ENCODE measurements at regions not wholly inside any gene's neighbourhood (a gene's known extent, or its start where the extent isn't known, plus 50 kb on each side); places are given as distances from the start of the nearest gene placed in this dataset.

DNA sequence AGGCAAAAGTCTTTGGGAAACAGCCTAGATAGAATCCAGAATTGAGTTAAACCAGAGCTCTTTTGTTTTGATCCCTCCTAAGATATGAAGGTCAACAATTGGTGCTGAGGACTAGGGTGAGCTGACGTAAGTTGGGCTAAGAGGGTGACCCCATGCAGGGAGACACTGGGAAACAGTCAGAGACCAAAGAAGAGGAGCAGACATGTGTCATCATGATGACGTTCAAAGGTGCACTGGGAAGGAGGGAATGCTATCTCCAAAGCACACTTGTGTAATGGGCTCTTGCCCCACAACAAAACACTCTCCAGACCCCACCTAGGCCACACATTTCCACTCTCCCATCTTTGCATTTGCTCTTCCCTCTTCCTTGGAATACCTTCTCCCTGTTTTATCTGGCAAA, 481.4 kb downstream of the COG6 start:
- no peak overlapping the region for H3K4me3 ChIP-seq (ENCODE audit: low read length)
- DNase-seq (ENCODE audit: low read depth): no peak

DNA sequence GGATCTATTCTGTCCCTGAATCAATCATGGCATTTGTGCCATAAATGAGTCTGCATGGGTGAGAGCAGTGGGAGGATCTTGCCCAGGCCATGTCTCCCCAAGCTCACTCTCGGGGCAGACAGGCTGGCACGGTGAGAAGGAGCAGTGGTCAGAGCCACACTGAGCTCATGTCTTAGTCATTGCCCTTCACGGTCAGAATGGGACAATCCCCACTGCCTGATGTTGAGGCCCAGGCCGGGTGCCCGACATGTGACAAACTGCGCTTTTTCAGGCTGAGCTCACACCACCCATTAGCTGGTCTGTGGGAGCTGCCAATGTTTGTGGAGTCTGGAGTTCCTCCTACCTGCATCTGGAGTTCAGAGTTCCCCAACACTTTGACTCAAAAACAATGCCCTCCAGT, 481.9 kb downstream of the COG6 start:
- no peak overlapping the region for H3K4me3 ChIP-seq (ENCODE audit: low read length)
- no peak for DNase-seq (ENCODE audit: low read depth)
- TF ChIP-seq, protein P1, sequence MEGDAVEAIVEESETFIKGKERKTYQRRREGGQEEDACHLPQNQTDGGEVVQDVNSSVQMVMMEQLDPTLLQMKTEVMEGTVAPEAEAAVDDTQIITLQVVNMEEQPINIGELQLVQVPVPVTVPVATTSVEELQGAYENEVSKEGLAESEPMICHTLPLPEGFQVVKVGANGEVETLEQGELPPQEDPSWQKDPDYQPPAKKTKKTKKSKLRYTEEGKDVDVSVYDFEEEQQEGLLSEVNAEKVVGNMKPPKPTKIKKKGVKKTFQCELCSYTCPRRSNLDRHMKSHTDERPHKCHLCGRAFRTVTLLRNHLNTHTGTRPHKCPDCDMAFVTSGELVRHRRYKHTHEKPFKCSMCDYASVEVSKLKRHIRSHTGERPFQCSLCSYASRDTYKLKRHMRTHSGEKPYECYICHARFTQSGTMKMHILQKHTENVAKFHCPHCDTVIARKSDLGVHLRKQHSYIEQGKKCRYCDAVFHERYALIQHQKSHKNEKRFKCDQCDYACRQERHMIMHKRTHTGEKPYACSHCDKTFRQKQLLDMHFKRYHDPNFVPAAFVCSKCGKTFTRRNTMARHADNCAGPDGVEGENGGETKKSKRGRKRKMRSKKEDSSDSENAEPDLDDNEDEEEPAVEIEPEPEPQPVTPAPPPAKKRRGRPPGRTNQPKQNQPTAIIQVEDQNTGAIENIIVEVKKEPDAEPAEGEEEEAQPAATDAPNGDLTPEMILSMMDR (conservative IDR thresholded peaks at IDR 0.05; ENCODE audit: low read length): no peak

More for the DNA sequence above, 481.4 kb downstream of the COG6 start:
- TF ChIP-seq, protein P1 (conservative IDR thresholded peaks at IDR 0.05; ENCODE audit: low read length): no peak

DNA sequence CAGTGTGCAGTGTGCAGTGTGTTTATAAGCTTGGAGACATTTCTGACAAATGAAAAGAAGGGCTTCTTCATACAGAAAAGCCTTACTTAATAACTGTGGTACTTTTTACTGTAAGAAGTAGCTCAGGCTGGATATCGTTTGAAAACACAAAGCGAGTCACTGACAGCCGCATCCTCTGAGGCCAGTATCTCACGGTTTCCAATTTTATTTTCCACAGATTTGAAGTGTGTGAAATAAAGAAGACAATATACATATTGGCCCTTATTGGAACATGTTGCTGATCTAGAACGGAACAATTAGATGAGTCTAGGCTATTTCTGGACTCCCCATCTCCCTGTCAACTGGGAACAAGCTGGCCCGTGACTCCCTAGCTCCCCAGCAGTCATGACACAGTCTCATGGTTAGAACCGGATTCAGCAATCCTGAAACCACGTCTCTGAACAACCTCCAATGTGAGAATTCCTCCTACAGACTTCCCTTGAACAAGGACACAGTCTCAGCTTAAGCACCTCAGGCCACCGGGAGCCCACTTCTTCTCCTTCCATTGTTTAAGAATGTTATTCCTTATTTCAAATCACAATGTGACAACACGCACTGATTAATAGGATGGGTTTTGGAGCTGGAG, 484.5 kb downstream of the COG6 start:
- no peak overlapping the region for H3K4me3 ChIP-seq (ENCODE audit: low read length)
- DNase-seq (ENCODE audit: low read depth): no peak
- TF ChIP-seq, protein P1 (conservative IDR thresholded peaks at IDR 0.05; ENCODE audit: low read length): no peak

DNA sequence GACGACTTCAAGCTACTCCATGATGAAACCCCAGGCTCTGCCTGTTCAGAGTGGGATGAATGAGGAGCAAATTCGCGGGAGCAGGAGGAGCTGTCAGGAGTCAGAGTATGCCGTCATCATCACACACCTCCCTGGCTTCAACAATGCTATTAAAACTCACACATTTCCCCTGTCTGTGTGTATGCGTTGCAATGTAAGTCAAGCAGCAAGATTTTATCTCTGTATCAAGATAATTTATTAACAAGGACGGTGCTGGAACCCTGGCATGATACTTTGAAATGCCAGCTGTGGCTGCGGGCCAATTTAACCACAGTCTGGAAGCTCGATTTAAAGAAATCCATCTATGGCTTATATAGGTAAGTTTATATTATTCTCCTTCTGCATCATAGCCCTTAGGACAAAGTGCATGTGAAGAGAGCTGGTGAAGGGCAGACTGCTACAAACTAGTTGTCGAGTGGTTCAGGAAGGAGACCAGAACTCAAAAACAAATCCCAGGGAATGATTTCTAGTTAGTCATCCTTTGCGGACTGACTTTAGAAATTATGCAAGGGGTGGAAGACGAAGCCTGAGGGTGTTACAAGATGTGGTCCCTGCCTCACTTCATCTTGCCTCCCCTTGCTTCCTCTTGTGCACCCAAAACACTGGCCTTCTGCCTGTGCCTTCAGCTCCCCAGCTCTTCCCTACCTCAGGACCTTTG, 486.5 kb downstream of the COG6 start:
- no peak overlapping the region for H3K4me3 ChIP-seq (ENCODE audit: low read length)
- no peak for DNase-seq (ENCODE audit: low read depth)
- TF ChIP-seq, protein P1 (conservative IDR thresholded peaks at IDR 0.05; ENCODE audit: low read length): no peak

DNA sequence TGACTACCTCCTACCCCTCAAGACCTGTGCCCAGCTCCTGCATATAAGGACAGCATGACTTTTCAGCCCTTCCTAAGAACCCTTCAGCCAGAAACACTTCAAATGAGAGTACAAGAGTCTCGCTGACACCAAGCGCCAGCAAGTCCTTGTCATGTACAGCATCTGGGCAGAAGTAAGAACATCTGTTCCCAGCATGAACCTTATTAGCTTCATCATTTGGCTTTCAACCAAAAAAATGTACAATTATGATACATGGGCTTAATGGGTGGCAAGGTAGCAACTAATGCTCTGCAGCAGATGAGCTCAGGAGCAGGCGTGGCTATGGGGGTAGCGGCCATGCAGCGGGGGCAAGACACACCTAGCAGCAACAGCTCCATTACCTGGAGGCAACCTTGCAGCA, 487.6 kb downstream of the COG6 start:
- no peak overlapping the region for H3K4me3 ChIP-seq (ENCODE audit: low read length)
- TF ChIP-seq, protein P1 (conservative IDR thresholded peaks at IDR 0.05; ENCODE audit: low read length): no peak
- no peak for DNase-seq (ENCODE audit: low read depth)

DNA sequence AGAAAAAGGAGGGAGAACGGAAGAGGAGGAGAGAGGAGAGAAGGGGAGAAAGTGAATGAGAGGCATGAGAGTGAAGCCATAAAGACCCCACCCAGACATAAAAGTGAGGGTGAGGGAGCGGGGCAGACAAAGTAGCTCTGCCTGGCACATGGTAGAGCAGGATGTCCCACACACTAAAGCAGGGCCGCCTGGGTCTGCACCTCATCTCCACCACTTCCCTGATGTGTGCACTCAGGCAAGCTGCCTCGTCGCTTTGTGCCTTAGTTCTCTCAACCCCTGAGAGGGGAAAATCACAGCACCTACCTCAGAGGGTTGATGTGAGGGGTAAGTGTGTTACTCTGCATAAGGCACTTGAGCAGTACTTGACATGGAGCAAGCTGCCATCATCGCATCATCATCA, 488.1 kb downstream of the COG6 start:
- DNase-seq (ENCODE audit: low read depth): no peak
- TF ChIP-seq, protein P1 (conservative IDR thresholded peaks at IDR 0.05; ENCODE audit: low read length): no peak
- H3K4me3 ChIP-seq (ENCODE audit: low read length): no peak overlapping the region

DNA sequence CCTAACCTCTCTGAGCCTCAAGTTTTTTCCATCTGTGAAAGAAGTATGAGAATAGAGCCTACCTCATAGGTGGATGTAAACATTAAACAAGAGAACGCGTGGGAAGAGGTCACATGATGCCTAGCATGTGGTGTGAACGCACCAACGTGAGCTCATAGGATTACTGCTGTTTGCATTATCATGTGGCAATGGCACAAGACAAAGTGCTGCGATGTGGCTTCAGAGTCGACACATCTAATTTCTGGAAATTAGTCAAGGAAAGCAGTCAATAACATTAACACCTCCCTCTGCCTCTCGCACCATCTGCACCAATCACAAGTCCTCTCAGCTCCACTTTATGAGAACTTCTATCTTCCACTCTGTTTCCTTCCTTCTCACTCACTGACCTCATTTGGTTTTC, 489.7 kb downstream of the COG6 start:
- TF ChIP-seq, protein P1 (conservative IDR thresholded peaks at IDR 0.05; ENCODE audit: low read length): no peak
- DNase-seq (ENCODE audit: low read depth): no peak
- H3K4me3 ChIP-seq (ENCODE audit: low read length): no peak overlapping the region

All from AG10803 (cell line).